ENCODE measurements at regions not wholly inside any gene's neighbourhood (a gene's known extent, or its start where the extent isn't known, plus 50 kb on each side); places are given as distances from the start of the nearest gene placed in this dataset.

DNA sequence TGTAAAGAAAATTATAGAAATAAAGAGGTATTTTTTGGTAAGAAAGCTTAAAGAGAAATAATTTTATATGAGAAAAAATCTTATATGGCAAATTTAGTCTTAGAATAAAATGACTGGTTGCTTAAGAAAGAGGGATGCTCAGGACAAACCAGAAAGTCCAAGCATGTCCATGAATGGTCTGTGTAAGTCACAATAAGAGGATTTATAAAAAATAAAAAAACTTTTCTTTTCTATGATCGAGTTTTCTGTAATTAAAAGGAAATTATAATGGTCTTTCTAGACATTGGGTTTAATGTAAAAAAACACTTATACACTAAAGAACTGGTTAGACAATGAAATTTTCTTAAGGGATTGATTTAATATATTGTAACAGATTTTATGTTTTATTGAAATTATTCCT, 819.6 kb downstream of the TBC1D22A start:
- no peak for DNase-seq (ENCODE audit: low spot score)
- TF ChIP-seq CTCF (IDR thresholded peaks at IDR 0.05; ENCODE audit: poor library complexity, severe bottlenecking) = no peak
- Histone ChIP-seq H3K4me1 (ENCODE audit: insufficient read depth, poor library complexity, severe bottlenecking) (no peaks in the 10 kb centered on the region), H3K27me3 (ENCODE audit: insufficient read depth, poor library complexity, severe bottlenecking) (no peaks in the 10 kb centered on the region), H3K36me3 (ENCODE audit: low read depth) (no peaks in the 10 kb centered on the region), H3K9me3 (ENCODE audit: severe bottlenecking) (peaks cover 3% of the 10 kb centered on the region), H3K27ac (ENCODE audit: poor library complexity, severe bottlenecking) (no peak overlapping the region), H3K4me3 (ENCODE audit: severe bottlenecking) (no peak overlapping the region)
- ATAC-seq (ENCODE audit: low read depth) = no peak

DNA sequence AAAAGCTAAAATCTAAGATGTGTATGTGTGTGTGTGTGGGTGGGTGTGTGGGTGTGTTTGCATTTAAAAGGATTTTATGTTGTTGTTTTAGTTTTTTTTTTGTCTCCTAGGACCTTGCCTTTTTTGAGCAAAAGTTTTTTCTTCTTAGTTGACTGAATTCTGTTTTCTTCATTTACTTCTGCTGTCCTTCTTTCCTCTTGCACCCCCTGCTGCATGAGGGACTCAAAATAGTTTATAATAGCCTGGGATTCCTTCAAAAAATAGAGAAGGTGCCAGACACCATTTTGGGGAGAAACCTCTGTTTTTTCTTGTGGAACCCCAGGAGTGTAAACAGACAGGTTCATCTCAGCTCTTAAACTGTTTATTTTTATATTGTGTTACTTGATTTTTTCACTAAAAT, 817.7 kb downstream of the TBC1D22A start:
- peaks cover 3% of the 10 kb centered on the region for H3K9me3 ChIP-seq (ENCODE audit: severe bottlenecking)
- no peak for TF ChIP-seq CTCF (IDR thresholded peaks at IDR 0.05; ENCODE audit: poor library complexity, severe bottlenecking)
- no peak for ATAC-seq (ENCODE audit: low read depth)

DNA sequence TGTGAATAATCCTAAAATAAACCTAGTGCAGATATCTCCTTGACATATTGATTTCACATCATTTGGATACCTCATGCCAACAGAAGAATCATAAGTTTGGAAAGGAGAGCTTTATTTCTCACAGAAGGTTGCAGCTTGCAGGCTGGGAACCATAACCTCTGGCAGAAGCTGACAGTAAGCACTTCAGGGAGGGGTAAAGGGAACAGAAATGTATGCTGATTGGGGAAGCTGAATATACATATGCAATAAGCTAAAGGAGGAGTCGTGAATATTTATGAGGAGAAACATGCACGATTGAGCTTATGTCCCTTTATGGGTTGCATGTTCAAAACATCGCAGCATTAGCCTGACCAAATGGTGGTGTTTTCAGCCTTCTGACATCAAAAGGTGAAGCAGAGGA, 814.5 kb downstream of the TBC1D22A start:
- Histone ChIP-seq H3K27ac (ENCODE audit: poor library complexity, severe bottlenecking) (no peak overlapping the region), H3K4me3 (ENCODE audit: severe bottlenecking) (no peak overlapping the region), H3K9me3 (ENCODE audit: severe bottlenecking) (no peaks in the 10 kb centered on the region), H3K27me3 (ENCODE audit: insufficient read depth, poor library complexity, severe bottlenecking) (peaks cover 6% of the 10 kb centered on the region), H3K4me1 (ENCODE audit: insufficient read depth, poor library complexity, severe bottlenecking) (no peaks in the 10 kb centered on the region), H3K36me3 (ENCODE audit: low read depth) (no peaks in the 10 kb centered on the region)
- ATAC-seq (ENCODE audit: low read depth) (no peak), DNase-seq (ENCODE audit: low spot score) (no peak)
- no peak for TF ChIP-seq CTCF (IDR thresholded peaks at IDR 0.05; ENCODE audit: poor library complexity, severe bottlenecking)

More for the DNA sequence above, 817.7 kb downstream of the TBC1D22A start:
- Histone ChIP-seq H3K27ac (ENCODE audit: poor library complexity, severe bottlenecking) (no peak overlapping the region), H3K4me1 (ENCODE audit: insufficient read depth, poor library complexity, severe bottlenecking) (no peaks in the 10 kb centered on the region), H3K27me3 (ENCODE audit: insufficient read depth, poor library complexity, severe bottlenecking) (peaks cover 6% of the 10 kb centered on the region), H3K36me3 (ENCODE audit: low read depth) (no peaks in the 10 kb centered on the region), H3K4me3 (ENCODE audit: severe bottlenecking) (no peak overlapping the region)
- no peak for DNase-seq (ENCODE audit: low spot score)

GRCh38 chr22:47575291-47575690, 812.8 kb downstream of the TBC1D22A start:
- Histone ChIP-seq H3K27me3 (ENCODE audit: insufficient read depth, poor library complexity, severe bottlenecking) (peaks cover 6% of the 10 kb centered on the region), H3K4me1 (ENCODE audit: insufficient read depth, poor library complexity, severe bottlenecking) (no peaks in the 10 kb centered on the region), H3K36me3 (ENCODE audit: low read depth) (no peaks in the 10 kb centered on the region), H3K27ac (ENCODE audit: poor library complexity, severe bottlenecking) (no peak overlapping the region), H3K9me3 (ENCODE audit: severe bottlenecking) (no peaks in the 10 kb centered on the region), H3K4me3 (ENCODE audit: severe bottlenecking) (no peak overlapping the region)
- no peak for ATAC-seq (ENCODE audit: low read depth)
- TF ChIP-seq CTCF (IDR thresholded peaks at IDR 0.05; ENCODE audit: poor library complexity, severe bottlenecking) = no peak
- DNase-seq (ENCODE audit: low spot score) = no peak

- TF ChIP-seq CTCF (IDR thresholded peaks at IDR 0.05; ENCODE audit: poor library complexity, severe bottlenecking) = no peak
- Histone ChIP-seq H3K27ac (ENCODE audit: poor library complexity, severe bottlenecking) (no peak overlapping the region), H3K27me3 (ENCODE audit: insufficient read depth, poor library complexity, severe bottlenecking) (peaks cover 6% of the 10 kb centered on the region), H3K36me3 (ENCODE audit: low read depth) (no peaks in the 10 kb centered on the region), H3K4me1 (ENCODE audit: insufficient read depth, poor library complexity, severe bottlenecking) (no peaks in the 10 kb centered on the region), H3K9me3 (ENCODE audit: severe bottlenecking) (no peaks in the 10 kb centered on the region), H3K4me3 (ENCODE audit: severe bottlenecking) (no peak overlapping the region)
- DNase-seq (ENCODE audit: low spot score) = no peak
- ATAC-seq (ENCODE audit: low read depth) = no peak
Observed at GRCh38 chr22:47574556-47574955, 812.1 kb downstream of the TBC1D22A start.
